GM21360 (cell line): ENCODE measurements at regions not wholly inside any gene's neighbourhood (a gene's known extent, or its start where the extent isn't known, plus 50 kb on each side); places are given as distances from the start of the nearest gene placed in this dataset.

Experiments used
- ATAC-seq: cut with Tn5 transposase; IDR thresholded peaks from one replicate; pipeline ENCODE4 v1.9.1; 2021; ENCODE audit warnings: mild to moderate bottlenecking, moderate library complexity; ENCODE audit not compliant: unreplicated experiment

GRCh38 chr1:168391851-168392681 is 111.4 kb downstream of the TBX19 start:
- no peak for ATAC-seq

- ATAC-seq = no peak
Observed at GRCh38 chr1:168390271-168390670, 109.6 kb downstream of the TBX19 start.

GRCh38 chr1:168387781-168388760 is 107.4 kb downstream of the TBX19 start:
- no peak for ATAC-seq

- ATAC-seq = no peak
Observed at GRCh38 chr1:168386949-168387586, 106.4 kb downstream of the TBX19 start.

GRCh38 chr1:168386492-168386891 is 105.8 kb downstream of the TBX19 start:
- no peak for ATAC-seq

- no peak for ATAC-seq
Observed at GRCh38 chr1:168381850-168382249, 101.2 kb downstream of the TBX19 start.

GRCh38 chr1:168380945-168381344 is 100.3 kb downstream of the TBX19 start:
- ATAC-seq = no peak

- no peak for ATAC-seq
Observed at GRCh38 chr1:168379104-168379860, 98.6 kb downstream of the TBX19 start.

- no peak for ATAC-seq
Observed at GRCh38 chr1:168375566-168376300, 95.1 kb downstream of the TBX19 start.

- ATAC-seq = no peak
Observed at GRCh38 chr1:168374566-168374965, 93.9 kb downstream of the TBX19 start.

GRCh38 chr1:168373869-168374268 is 93.2 kb downstream of the TBX19 start:
- ATAC-seq = no peak

- no peak for ATAC-seq
Observed at GRCh38 chr1:168372861-168373371, 92.2 kb downstream of the TBX19 start.

GRCh38 chr1:168372307-168372706 is 91.6 kb downstream of the TBX19 start:
- ATAC-seq = no peak

GRCh38 chr1:168371477-168371876 is 90.8 kb downstream of the TBX19 start:
- ATAC-seq = no peak

GRCh38 chr1:168370586-168370985 is 89.9 kb downstream of the TBX19 start:
- ATAC-seq = no peak

- no peak for ATAC-seq
Observed at GRCh38 chr1:168369655-168370054, 89.0 kb downstream of the TBX19 start.

GRCh38 chr1:168368131-168368530 is 87.5 kb downstream of the TBX19 start:
- ATAC-seq = no peak

- no peak for ATAC-seq
Observed at GRCh38 chr1:168365719-168366479, 85.2 kb downstream of the TBX19 start.
